ENCODE measurements at regions not wholly inside any gene's neighbourhood (a gene's known extent, or its start where the extent isn't known, plus 50 kb on each side); places are given as distances from the start of the nearest gene placed in this dataset.

- peaks cover 3% of the 10 kb centered on the region; the same call in 1 of the 2 replicates for H4K20me1 ChIP-seq (ENCODE audit: insufficient read depth)
- no peak for DNase-seq
- peaks cover 17% of the 10 kb centered on the region; the same call in 1 of the 2 replicates for H3K27me3 ChIP-seq (ENCODE audit: insufficient read depth, low read depth)
- TF ChIP-seq, protein P1, sequence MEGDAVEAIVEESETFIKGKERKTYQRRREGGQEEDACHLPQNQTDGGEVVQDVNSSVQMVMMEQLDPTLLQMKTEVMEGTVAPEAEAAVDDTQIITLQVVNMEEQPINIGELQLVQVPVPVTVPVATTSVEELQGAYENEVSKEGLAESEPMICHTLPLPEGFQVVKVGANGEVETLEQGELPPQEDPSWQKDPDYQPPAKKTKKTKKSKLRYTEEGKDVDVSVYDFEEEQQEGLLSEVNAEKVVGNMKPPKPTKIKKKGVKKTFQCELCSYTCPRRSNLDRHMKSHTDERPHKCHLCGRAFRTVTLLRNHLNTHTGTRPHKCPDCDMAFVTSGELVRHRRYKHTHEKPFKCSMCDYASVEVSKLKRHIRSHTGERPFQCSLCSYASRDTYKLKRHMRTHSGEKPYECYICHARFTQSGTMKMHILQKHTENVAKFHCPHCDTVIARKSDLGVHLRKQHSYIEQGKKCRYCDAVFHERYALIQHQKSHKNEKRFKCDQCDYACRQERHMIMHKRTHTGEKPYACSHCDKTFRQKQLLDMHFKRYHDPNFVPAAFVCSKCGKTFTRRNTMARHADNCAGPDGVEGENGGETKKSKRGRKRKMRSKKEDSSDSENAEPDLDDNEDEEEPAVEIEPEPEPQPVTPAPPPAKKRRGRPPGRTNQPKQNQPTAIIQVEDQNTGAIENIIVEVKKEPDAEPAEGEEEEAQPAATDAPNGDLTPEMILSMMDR (conservative IDR thresholded peaks at IDR 0.05), result no peak
- TF ChIP-seq EZH2 (IDR thresholded peaks at IDR 0.05; ENCODE audit: low read depth), result no peak
- ChIA-PET CTCF (interaction anchor here (1.0 kb wide), 1 partner anchor 853 kb away, joined by 3 read pairs; no protein-coding TSS in a partner anchor), POLR2A (ENCODE audit: unreplicated experiment) (no interaction called here)
- no peaks in the 10 kb centered on the region for H3K79me2 ChIP-seq (ENCODE audit: low read depth)
- BruUV-seq (replicated peaks), result no TSS peak
- no peak overlapping the region for H3K4me3 ChIP-seq
- no peaks in the 10 kb centered on the region for H3F3A ChIP-seq (ENCODE audit: insufficient read depth, low read depth)
- H3K36me3 ChIP-seq (ENCODE audit: low read depth), result no peaks in the 10 kb centered on the region
- H3K4me1 ChIP-seq (replicated peaks; ENCODE audit: insufficient read depth), result no peaks in the 10 kb centered on the region
- H2AFZ ChIP-seq, result no peak overlapping the region
- H3K9me3 ChIP-seq (ENCODE audit: insufficient read depth, low read depth), result no peaks in the 10 kb centered on the region
- no peaks in the 10 kb centered on the region for H3K9me2 ChIP-seq (ENCODE audit: insufficient read depth)
- intact Hi-C loops (cut with micrococcal nuclease; ENCODE audit: unreplicated experiment), result loop anchor here (1.0 to 10.0 kb wide), 2 partner anchors 699 to 736 kb away; no protein-coding TSS in a partner anchor
- no peak overlapping the region for H3K4me2 ChIP-seq
- no peak overlapping the region for H3K27ac ChIP-seq
Measured at GRCh38 chr6:40328986-40329545, 258.1 kb downstream of the LRFN2 start.

DNA sequence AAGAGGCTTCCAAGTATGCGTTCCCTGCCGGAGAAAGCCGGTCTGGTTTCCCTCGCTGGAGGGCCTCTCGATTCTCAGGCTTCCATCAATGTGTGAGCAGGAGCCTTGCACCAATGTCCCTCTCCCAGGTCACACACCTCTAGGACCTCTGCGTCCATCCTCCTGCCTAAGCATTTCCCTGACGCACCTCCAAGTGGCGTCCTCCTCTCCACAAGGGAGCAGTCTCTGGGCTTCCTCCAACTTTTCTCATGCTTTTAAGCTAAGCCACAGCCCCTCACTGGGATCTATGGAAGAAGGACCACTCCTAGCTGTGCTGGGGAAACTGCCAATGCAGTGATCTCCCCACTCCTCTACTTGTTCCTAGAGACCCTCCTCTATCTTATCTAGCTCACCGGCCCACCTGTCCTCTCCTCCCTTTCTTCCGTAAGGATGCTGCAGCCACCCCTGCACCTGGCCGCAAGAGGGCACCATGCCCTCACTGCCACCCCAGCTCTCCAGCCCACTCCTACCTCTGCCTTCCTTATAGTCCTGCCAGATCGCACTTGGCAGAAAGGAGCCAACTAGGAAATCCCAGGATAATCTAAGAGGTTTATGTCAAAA, 258.7 kb downstream of the LRFN2 start:
- H3K9me3 ChIP-seq (ENCODE audit: insufficient read depth, low read depth), result no peaks in the 10 kb centered on the region
- TF ChIP-seq, protein P1 (conservative IDR thresholded peaks at IDR 0.05), result peak; percentile 77
- no peak for TF ChIP-seq EZH2 (IDR thresholded peaks at IDR 0.05; ENCODE audit: low read depth)
- no peak overlapping the region for H3K4me3 ChIP-seq
- intact Hi-C loops (cut with micrococcal nuclease; ENCODE audit: unreplicated experiment), result loop anchor here (1.0 to 10.0 kb wide), 2 partner anchors 700 to 736 kb away; no protein-coding TSS in a partner anchor
- peaks cover 21% of the 10 kb centered on the region for H3K27me3 ChIP-seq (ENCODE audit: insufficient read depth, low read depth)
- H4K20me1 ChIP-seq (ENCODE audit: insufficient read depth), result peaks cover 3% of the 10 kb centered on the region; the same call in 1 of the 2 replicates
- no peaks in the 10 kb centered on the region for H3F3A ChIP-seq (ENCODE audit: insufficient read depth, low read depth)
- no TSS peak for BruUV-seq (replicated peaks)
- ChIA-PET POLR2A (ENCODE audit: unreplicated experiment) (no interaction called here), CTCF (interaction anchor here (0.6 to 1.0 kb wide), 2 partner anchors 700 to 854 kb away, joined by 3 read pairs; no protein-coding TSS in a partner anchor)
- no peak overlapping the region for H3K27ac ChIP-seq
- no peaks in the 10 kb centered on the region for H3K4me1 ChIP-seq (replicated peaks; ENCODE audit: insufficient read depth)
- H3K4me2 ChIP-seq, result no peak overlapping the region
- H3K36me3 ChIP-seq (ENCODE audit: low read depth), result no peaks in the 10 kb centered on the region
- DNase-seq, result peak in 1 of 2 experiments; percentile 51
- H2AFZ ChIP-seq, result no peak overlapping the region
- H3K79me2 ChIP-seq (ENCODE audit: low read depth), result no peaks in the 10 kb centered on the region
- no peaks in the 10 kb centered on the region for H3K9me2 ChIP-seq (ENCODE audit: insufficient read depth)

- no peaks in the 10 kb centered on the region for H3K79me2 ChIP-seq (ENCODE audit: low read depth)
- no peak overlapping the region for H3K4me3 ChIP-seq
- H3K27ac ChIP-seq, result no peak overlapping the region
- no peaks in the 10 kb centered on the region for H3K9me2 ChIP-seq (ENCODE audit: insufficient read depth)
- BruUV-seq (replicated peaks), result no TSS peak
- POLR2A ChIA-PET (ENCODE audit: unreplicated experiment), result no interaction called here
- H2AFZ ChIP-seq, result no peak overlapping the region
- TF ChIP-seq, protein P1 (conservative IDR thresholded peaks at IDR 0.05), result no peak
- TF ChIP-seq EZH2 (IDR thresholded peaks at IDR 0.05; ENCODE audit: low read depth), result no peak
- no peak overlapping the region for H3K4me2 ChIP-seq
- no peak for DNase-seq
- CTCF ChIA-PET, result no interaction called here
- no peaks in the 10 kb centered on the region for H3K4me1 ChIP-seq (replicated peaks; ENCODE audit: insufficient read depth)
- H3F3A ChIP-seq (ENCODE audit: insufficient read depth, low read depth), result no peaks in the 10 kb centered on the region
- no peaks in the 10 kb centered on the region for H3K9me3 ChIP-seq (ENCODE audit: insufficient read depth, low read depth)
- intact Hi-C loops (cut with micrococcal nuclease; ENCODE audit: unreplicated experiment), result loop anchor here (10.0 kb wide), 1 partner anchor 738 kb away; no protein-coding TSS in a partner anchor
- H3K36me3 ChIP-seq (ENCODE audit: low read depth), result no peaks in the 10 kb centered on the region
- peaks cover 37% of the 10 kb centered on the region for H3K27me3 ChIP-seq (ENCODE audit: insufficient read depth, low read depth)
- H4K20me1 ChIP-seq (ENCODE audit: insufficient read depth), result peaks cover 3% of the 10 kb centered on the region; the same call in 1 of the 2 replicates
Measured at GRCh38 chr6:40326714-40327421, 260.3 kb downstream of the LRFN2 start.
